Adrenal gland (tissue), 5 donors: ENCODE measurements at regions not wholly inside any gene's neighbourhood (a gene's known extent, or its start where the extent isn't known, plus 50 kb on each side); places are given as distances from the start of the nearest gene placed in this dataset.

ENCODE experiments used
- POLR2A ChIP-seq, 2 donors: fragments of 450-650 bp; IDR thresholded peaks; one replicate each; pipeline ENCODE4 v1.6.1; 2017; ENCODE audit warnings: antibody characterized with exemption in 2 of 2, mild to moderate bottlenecking in 2 of 2, moderate library complexity in 1 of 2
- TF ChIP-seq, protein P1 (sequence below), 6 experiments: fragments of 450-650 bp in 4 of 6; fragments of 200-600 bp in 2 of 6; sonication (generic) in 1 of 6; IDR thresholded peaks; 1 replicate in 5 of 6; 2 replicates in 1 of 6; pipeline versions ENCODE4 v1.5.1 to v1.8.0; 2016 to 2021; ENCODE audit warnings: antibody characterized with exemption in 6 of 6, mild to moderate bottlenecking in 2 of 6, moderate library complexity in 1 of 6
- donor health status: DM: no; HTN: no; CAD: no.

DNA sequence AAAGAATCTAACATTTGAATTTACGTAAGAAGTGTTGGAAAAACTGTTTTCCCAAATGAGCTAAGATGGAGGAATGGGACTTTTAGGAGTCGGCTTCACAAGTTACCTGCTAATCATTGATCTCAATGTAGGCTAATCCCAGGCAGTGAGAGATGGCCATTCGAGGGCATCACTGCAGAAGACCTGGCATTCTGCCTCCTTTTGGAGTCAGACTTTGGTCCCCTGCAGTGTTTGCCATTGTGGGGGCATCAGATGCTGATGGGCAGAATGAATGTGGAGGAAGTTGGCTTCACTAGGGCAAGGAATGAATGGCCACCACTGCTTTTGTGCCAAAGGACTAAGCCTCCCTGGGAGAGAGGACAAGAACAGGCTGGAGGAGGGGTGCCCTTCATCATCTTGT lies 55.7 kb upstream of the NKX2-2 start:
- TF ChIP-seq, protein P1, sequence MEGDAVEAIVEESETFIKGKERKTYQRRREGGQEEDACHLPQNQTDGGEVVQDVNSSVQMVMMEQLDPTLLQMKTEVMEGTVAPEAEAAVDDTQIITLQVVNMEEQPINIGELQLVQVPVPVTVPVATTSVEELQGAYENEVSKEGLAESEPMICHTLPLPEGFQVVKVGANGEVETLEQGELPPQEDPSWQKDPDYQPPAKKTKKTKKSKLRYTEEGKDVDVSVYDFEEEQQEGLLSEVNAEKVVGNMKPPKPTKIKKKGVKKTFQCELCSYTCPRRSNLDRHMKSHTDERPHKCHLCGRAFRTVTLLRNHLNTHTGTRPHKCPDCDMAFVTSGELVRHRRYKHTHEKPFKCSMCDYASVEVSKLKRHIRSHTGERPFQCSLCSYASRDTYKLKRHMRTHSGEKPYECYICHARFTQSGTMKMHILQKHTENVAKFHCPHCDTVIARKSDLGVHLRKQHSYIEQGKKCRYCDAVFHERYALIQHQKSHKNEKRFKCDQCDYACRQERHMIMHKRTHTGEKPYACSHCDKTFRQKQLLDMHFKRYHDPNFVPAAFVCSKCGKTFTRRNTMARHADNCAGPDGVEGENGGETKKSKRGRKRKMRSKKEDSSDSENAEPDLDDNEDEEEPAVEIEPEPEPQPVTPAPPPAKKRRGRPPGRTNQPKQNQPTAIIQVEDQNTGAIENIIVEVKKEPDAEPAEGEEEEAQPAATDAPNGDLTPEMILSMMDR (IDR thresholded peaks at IDR 0.05), result no peak
- TF ChIP-seq POLR2A (IDR thresholded peaks at IDR 0.05), result no peak
